CD4-positive, alpha-beta T cell (primary cell): ENCODE measurements at regions not wholly inside any gene's neighbourhood (a gene's known extent, or its start where the extent isn't known, plus 50 kb on each side); places are given as distances from the start of the nearest gene placed in this dataset.

Experiments
- ATAC-seq: fragments of 200-7000 bp; cut with Tn5 transposase; one replicate; pipeline ENCODE4 v1.10.0; 2022; ENCODE audit warnings: mild to moderate bottlenecking; ENCODE audit not compliant: poor library complexity
- CTCF ChIA-PET: fragments of 350-600 bp; sonication (Branson Sonifier 250); formaldehyde crosslinking; loops from one replicate; lab custom pipeline; 2021; ENCODE audit warnings: antibody characterized with exemption, inconsistent platforms; lab: Charles Lee
- POLR2A ChIA-PET: fragments of 350-600 bp; sonication (Branson Sonifier 250); formaldehyde crosslinking; loops from one replicate; lab custom pipeline; 2021; ENCODE audit warnings: antibody characterized with exemption, inconsistent platforms; lab: Charles Lee
- DNase-seq, 14 experiments: peaks; one replicate each; pipeline ENCODE4 v3.0.0-alpha.2; 2013 to 2020; ENCODE audit warnings: mixed read lengths in 2 of 14
- H3K27ac ChIP-seq, 2 donors: one replicate each; pipeline versions ENCODE4 v1.5.1 to v1.7.0; 2013; ENCODE audit warnings: low read length in 2 of 2, low read depth in 1 of 2, mild to moderate bottlenecking in 1 of 2
- H3K27me3 ChIP-seq, 2 experiments: 1 replicate in 1 of 2; 2 replicates in 1 of 2; pipeline versions ENCODE4 v1.6.1 to v1.7.0; 2013; ENCODE audit warnings: low read length in 2 of 2, control low read depth in 1 of 2, mild to moderate bottlenecking in 1 of 2, moderate library complexity in 1 of 2; ENCODE audit not compliant: insufficient read depth in 2 of 2, control insufficient read depth in 1 of 2
- H3K36me3 ChIP-seq: one replicate; pipeline ENCODE4 v1.6.1; 2013; ENCODE audit warnings: low read length, control low read depth; ENCODE audit not compliant: insufficient read depth
- H3K4me1 ChIP-seq: one replicate; pipeline ENCODE4 v1.6.1; 2013; ENCODE audit warnings: low read length, control low read depth; ENCODE audit not compliant: insufficient read depth
- H3K4me3 ChIP-seq: one replicate; pipeline ENCODE4 v1.5.1; 2013; ENCODE audit warnings: mild to moderate bottlenecking, low read length, moderate library complexity
- H3K9me3 ChIP-seq, 2 experiments: 1 replicate in 1 of 2; 2 replicates in 1 of 2; pipeline versions ENCODE4 v1.6.1 to v1.7.0; 2013; ENCODE audit warnings: low read length in 2 of 2, mild to moderate bottlenecking in 2 of 2, control low read depth in 1 of 2, moderate library complexity in 1 of 2; ENCODE audit not compliant: control insufficient read depth in 1 of 2, insufficient read depth in 1 of 2
- H3K27ac Mint-ChIP-seq: one replicate; pipeline ENCODE4 v1.8.0; 2020; ENCODE audit warnings: mixed read lengths
- H3K27me3 Mint-ChIP-seq: one replicate; pipeline ENCODE4 v1.8.0; 2021; ENCODE audit warnings: mixed read lengths
- H3K36me3 Mint-ChIP-seq: one replicate; pipeline ENCODE4 v1.8.0; 2021; ENCODE audit warnings: low read depth, mixed read lengths
- H3K4me1 Mint-ChIP-seq: one replicate; pipeline ENCODE4 v1.8.0; 2021; ENCODE audit warnings: low read depth, mixed read lengths
- H3K4me3 Mint-ChIP-seq: one replicate; pipeline ENCODE4 v1.8.0; 2020; ENCODE audit warnings: mild to moderate bottlenecking, mixed read lengths
- H3K9me3 Mint-ChIP-seq: one replicate; pipeline ENCODE4 v1.8.0; 2020; ENCODE audit warnings: mixed read lengths
- intact Hi-C, 2 experiments: fragments of 100-400 bp; cut with DNase I in 1 of 2; cut with micrococcal nuclease in 1 of 2; formaldehyde crosslinking; loops; one replicate each; pipeline versions ENCODE4 v1.15.1 to v1.9.0; 2023 to 2025; cut with DNase I, micrococcal nuclease
- TF ChIP-seq, protein P1 (sequence below): fragments of 200-600 bp; IDR thresholded peaks from one replicate; pipeline ENCODE4 v1.8.0; 2022; ENCODE audit warnings: antibody characterized with exemption, mild to moderate bottlenecking

DNA sequence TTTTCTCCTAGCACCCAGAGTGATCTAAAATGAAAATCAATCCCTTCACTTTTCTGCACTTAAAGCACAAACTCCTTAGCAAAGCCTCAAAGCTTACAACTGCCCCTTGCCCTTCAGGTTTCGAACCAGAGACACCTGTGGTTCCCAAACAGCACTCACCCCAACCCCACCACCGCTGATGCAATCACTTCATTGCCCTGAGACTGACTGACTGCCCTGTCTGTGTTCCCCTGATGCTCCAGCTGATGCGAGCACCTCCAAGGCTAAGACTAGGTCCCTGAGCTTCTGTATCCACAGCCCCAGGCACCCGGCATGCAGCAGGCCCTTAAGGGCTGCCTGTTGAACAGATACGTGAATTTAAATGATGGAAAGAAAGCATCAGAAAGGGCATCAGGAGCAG is 127.3 kb downstream of the ZNF621 start:
- Histone ChIP-seq H3K9me3 (no peaks in the 10 kb centered on the region), H3K27me3 (peaks cover 0 to 10% of the 10 kb centered on the region in 2 experiments), H3K4me3 (no peak overlapping the region), H3K36me3 (no peaks in the 10 kb centered on the region), H3K4me1 (no peaks in the 10 kb centered on the region), H3K27ac (no peak overlapping the region)
- POLR2A ChIA-PET = no interaction called here
- Mint-ChIP-seq H3K4me3 (no peak overlapping the region), H3K9me3 (no peaks in the 10 kb centered on the region), H3K4me1 (no peaks in the 10 kb centered on the region), H3K36me3 (no peaks in the 10 kb centered on the region), H3K27me3 (peaks cover 13% of the 10 kb centered on the region), H3K27ac (no peak overlapping the region)
- intact Hi-C loops = no loop called here
- TF ChIP-seq, protein P1, sequence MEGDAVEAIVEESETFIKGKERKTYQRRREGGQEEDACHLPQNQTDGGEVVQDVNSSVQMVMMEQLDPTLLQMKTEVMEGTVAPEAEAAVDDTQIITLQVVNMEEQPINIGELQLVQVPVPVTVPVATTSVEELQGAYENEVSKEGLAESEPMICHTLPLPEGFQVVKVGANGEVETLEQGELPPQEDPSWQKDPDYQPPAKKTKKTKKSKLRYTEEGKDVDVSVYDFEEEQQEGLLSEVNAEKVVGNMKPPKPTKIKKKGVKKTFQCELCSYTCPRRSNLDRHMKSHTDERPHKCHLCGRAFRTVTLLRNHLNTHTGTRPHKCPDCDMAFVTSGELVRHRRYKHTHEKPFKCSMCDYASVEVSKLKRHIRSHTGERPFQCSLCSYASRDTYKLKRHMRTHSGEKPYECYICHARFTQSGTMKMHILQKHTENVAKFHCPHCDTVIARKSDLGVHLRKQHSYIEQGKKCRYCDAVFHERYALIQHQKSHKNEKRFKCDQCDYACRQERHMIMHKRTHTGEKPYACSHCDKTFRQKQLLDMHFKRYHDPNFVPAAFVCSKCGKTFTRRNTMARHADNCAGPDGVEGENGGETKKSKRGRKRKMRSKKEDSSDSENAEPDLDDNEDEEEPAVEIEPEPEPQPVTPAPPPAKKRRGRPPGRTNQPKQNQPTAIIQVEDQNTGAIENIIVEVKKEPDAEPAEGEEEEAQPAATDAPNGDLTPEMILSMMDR = no peak
- DNase-seq (no peak), ATAC-seq (no peak)
- CTCF ChIA-PET = no interaction called here

DNA sequence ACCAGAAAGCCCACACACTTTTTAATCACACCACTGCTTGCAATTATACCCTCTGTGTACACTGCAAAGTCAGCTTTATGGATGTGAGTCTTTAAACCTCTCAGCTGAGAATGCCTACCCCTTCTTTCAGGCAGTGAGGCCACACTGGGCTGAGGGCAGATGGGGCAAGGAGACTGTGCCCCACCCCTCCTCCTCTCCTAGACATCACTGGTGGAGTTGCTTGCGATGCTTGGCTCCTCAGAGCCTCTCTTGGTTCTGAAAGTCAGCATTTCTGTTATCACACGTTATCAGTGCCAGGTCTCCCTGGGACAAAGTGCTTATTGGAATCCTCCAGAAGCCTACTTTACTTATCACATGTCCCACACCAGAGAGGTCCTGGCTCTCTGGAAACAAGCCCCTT is 128.2 kb downstream of the ZNF621 start:
- peaks cover 0 to 10% of the 10 kb centered on the region in 2 experiments for H3K27me3 ChIP-seq
- H3K9me3 ChIP-seq = no peaks in the 10 kb centered on the region
- H3K36me3 ChIP-seq = no peaks in the 10 kb centered on the region
- Mint-ChIP-seq H3K27ac (no peak overlapping the region), H3K36me3 (no peaks in the 10 kb centered on the region), H3K4me1 (no peaks in the 10 kb centered on the region), H3K9me3 (no peaks in the 10 kb centered on the region), H3K27me3 (peaks cover 12% of the 10 kb centered on the region), H3K4me3 (no peak overlapping the region)
- ChIA-PET POLR2A (no interaction called here), CTCF (no interaction called here)
- TF ChIP-seq, protein P1 = no peak
- H3K4me3 ChIP-seq = no peak overlapping the region
- DNase-seq (no peak), ATAC-seq (no peak)
- no peak overlapping the region for H3K27ac ChIP-seq
- no peaks in the 10 kb centered on the region for H3K4me1 ChIP-seq
- intact Hi-C loops = no loop called here

DNA sequence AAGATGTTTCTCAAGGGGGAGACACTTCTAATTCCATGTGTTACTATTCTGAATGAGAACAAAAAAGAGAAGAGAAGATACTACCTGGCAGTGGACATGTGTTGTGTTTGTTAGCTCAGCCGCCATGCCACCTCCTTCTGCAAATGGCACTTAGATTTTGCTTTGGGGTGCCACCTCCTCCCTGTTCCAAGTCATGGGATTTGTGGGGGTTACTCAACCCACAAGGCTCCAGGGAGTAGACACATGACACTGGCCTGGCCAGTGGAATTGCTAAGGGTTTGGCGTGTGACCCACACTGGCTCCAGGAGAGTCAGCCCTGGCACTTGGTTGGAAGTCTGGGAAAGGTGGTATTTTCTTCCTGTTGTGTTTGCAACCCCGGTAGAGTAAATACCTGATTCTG is 129.1 kb downstream of the ZNF621 start:
- no peaks in the 10 kb centered on the region for H3K4me1 Mint-ChIP-seq
- ATAC-seq = no peak

More for the DNA sequence above, 129.1 kb downstream of the ZNF621 start:
- no peaks in the 10 kb centered on the region for H3K36me3 ChIP-seq
- Mint-ChIP-seq H3K27ac (no peak overlapping the region), H3K4me3 (no peak overlapping the region), H3K9me3 (no peaks in the 10 kb centered on the region), H3K36me3 (no peaks in the 10 kb centered on the region), H3K27me3 (peaks cover 7% of the 10 kb centered on the region)
- TF ChIP-seq, protein P1 = no peak
- POLR2A ChIA-PET = no interaction called here
- intact Hi-C loops = no loop called here
- H3K9me3 ChIP-seq = no peaks in the 10 kb centered on the region
- CTCF ChIA-PET = no interaction called here
- DNase-seq = no peak
- no peak overlapping the region for H3K4me3 ChIP-seq
- no peaks in the 10 kb centered on the region for H3K4me1 ChIP-seq
- no peak overlapping the region for H3K27ac ChIP-seq
- peaks cover 0 to 10% of the 10 kb centered on the region in 2 experiments for H3K27me3 ChIP-seq
